GM23338 (cell line): ENCODE measurements at regions not wholly inside any gene's neighbourhood (a gene's known extent, or its start where the extent isn't known, plus 50 kb on each side); places are given as distances from the start of the nearest gene placed in this dataset.

Experiments
- JUNB ChIP-seq: IDR thresholded peaks from one replicate; pipeline ENCODE4 v1.6.1; 2016; ENCODE audit warnings: antibody characterized with exemption; ENCODE audit not compliant: unreplicated experiment
- POLR2AphosphoS5 ChIP-seq: IDR thresholded peaks from 2 replicates; pipeline ENCODE4 v1.6.1; 2016; ENCODE audit warnings: antibody characterized with exemption, low read depth
- TF ChIP-seq, protein P1 (sequence below), 2 experiments: fragments of 200-600 bp in 1 of 2; sonication (generic) in 1 of 2; conservative IDR thresholded peaks; 2 replicates each; pipeline versions ENCODE4 v1.5.1 to v1.6.1; 2016 to 2017; ENCODE audit warnings: antibody characterized with exemption in 2 of 2, low read depth in 2 of 2, mild to moderate bottlenecking in 2 of 2, moderate library complexity in 1 of 2
- TF ChIP-seq, protein P2 (sequence below): IDR thresholded peaks from one replicate; pipeline ENCODE4 v1.6.1; 2018; ENCODE audit warnings: antibody characterized with exemption; ENCODE audit not compliant: unreplicated experiment

DNA sequence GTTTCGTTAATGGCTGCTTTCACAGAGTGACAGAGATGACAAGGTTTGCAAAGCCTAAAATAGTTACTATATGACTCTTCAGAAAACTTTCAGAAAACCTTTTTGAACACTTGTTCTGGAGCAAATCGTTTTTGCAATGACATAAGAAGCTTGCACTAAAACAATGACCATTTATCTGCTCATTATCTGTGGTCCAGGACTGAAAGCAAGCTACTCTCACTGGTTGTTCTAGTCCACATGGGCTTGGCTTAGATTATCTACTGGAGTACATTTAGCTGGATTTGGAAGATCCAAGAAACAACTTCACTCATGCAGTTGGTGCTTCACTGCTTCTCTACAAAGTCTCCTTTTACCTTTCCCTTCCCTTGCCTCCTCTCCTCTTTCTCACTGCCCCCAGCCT is 1836.4 kb upstream of the AGA start:
- TF ChIP-seq POLR2AphosphoS5: no peak
- TF ChIP-seq JUNB: no peak
- TF ChIP-seq, protein P1, sequence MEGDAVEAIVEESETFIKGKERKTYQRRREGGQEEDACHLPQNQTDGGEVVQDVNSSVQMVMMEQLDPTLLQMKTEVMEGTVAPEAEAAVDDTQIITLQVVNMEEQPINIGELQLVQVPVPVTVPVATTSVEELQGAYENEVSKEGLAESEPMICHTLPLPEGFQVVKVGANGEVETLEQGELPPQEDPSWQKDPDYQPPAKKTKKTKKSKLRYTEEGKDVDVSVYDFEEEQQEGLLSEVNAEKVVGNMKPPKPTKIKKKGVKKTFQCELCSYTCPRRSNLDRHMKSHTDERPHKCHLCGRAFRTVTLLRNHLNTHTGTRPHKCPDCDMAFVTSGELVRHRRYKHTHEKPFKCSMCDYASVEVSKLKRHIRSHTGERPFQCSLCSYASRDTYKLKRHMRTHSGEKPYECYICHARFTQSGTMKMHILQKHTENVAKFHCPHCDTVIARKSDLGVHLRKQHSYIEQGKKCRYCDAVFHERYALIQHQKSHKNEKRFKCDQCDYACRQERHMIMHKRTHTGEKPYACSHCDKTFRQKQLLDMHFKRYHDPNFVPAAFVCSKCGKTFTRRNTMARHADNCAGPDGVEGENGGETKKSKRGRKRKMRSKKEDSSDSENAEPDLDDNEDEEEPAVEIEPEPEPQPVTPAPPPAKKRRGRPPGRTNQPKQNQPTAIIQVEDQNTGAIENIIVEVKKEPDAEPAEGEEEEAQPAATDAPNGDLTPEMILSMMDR (conservative IDR thresholded peaks at IDR 0.05; ENCODE audit: low read depth in 2 of 2): no peak
- TF ChIP-seq, protein P2, sequence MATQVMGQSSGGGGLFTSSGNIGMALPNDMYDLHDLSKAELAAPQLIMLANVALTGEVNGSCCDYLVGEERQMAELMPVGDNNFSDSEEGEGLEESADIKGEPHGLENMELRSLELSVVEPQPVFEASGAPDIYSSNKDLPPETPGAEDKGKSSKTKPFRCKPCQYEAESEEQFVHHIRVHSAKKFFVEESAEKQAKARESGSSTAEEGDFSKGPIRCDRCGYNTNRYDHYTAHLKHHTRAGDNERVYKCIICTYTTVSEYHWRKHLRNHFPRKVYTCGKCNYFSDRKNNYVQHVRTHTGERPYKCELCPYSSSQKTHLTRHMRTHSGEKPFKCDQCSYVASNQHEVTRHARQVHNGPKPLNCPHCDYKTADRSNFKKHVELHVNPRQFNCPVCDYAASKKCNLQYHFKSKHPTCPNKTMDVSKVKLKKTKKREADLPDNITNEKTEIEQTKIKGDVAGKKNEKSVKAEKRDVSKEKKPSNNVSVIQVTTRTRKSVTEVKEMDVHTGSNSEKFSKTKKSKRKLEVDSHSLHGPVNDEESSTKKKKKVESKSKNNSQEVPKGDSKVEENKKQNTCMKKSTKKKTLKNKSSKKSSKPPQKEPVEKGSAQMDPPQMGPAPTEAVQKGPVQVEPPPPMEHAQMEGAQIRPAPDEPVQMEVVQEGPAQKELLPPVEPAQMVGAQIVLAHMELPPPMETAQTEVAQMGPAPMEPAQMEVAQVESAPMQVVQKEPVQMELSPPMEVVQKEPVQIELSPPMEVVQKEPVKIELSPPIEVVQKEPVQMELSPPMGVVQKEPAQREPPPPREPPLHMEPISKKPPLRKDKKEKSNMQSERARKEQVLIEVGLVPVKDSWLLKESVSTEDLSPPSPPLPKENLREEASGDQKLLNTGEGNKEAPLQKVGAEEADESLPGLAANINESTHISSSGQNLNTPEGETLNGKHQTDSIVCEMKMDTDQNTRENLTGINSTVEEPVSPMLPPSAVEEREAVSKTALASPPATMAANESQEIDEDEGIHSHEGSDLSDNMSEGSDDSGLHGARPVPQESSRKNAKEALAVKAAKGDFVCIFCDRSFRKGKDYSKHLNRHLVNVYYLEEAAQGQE: no peak
